DND-41 (cell line): ENCODE measurements at regions not wholly inside any gene's neighbourhood (a gene's known extent, or its start where the extent isn't known, plus 50 kb on each side); places are given as distances from the start of the nearest gene placed in this dataset.
"Not testable (repeated sequence)": the region's sequence is repeated elsewhere in the genome, so short reads cannot be mapped to it uniquely, and the experiment has no call there.

Source experiments
- ATAC-seq: fragments of 200-7000 bp; cut with Tn5 transposase; 3 replicates; pipeline ENCODE4 v1.9.1; 2021; ENCODE audit warnings: low read depth; ENCODE audit not compliant: insufficient read depth
- DNase-seq: peaks from one replicate; pipeline ENCODE4 v3.0.0-alpha.2; 2020
- H2AFZ ChIP-seq: 2 replicates; pipeline ENCODE4 v1.6.0; 2012; ENCODE audit warnings: low read depth, low read length
- H3K27ac ChIP-seq: 2 replicates; pipeline ENCODE4 v1.5.1; 2012; ENCODE audit warnings: low read length, inconsistent platforms
- H3K27me3 ChIP-seq: fragments of 200-600 bp; sonication (generic); 2 replicates; pipeline ENCODE4 v1.6.0; 2012; ENCODE audit warnings: low read length, mild to moderate bottlenecking, inconsistent platforms; ENCODE audit not compliant: insufficient read depth, poor library complexity
- H3K36me3 ChIP-seq: 2 replicates; pipeline ENCODE4 v1.5.1; 2012; ENCODE audit warnings: low read length, inconsistent platforms; ENCODE audit not compliant: insufficient read depth
- H3K4me1 ChIP-seq: 2 replicates; pipeline ENCODE4 v1.5.1; 2012; ENCODE audit warnings: mild to moderate bottlenecking, low read length; ENCODE audit not compliant: insufficient read depth
- H3K4me2 ChIP-seq: 2 replicates; pipeline ENCODE4 v1.6.0; 2012; ENCODE audit warnings: mild to moderate bottlenecking, moderate library complexity, low read length, inconsistent platforms; ENCODE audit not compliant: insufficient read depth
- H3K4me3 ChIP-seq, 2 experiments: fragments of 200-600 bp in 1 of 2; shearing (Covaris generic) in 1 of 2; 2 replicates each; pipeline ENCODE4 v1.5.1; 2012 to 2016; ENCODE audit warnings: inconsistent platforms in 2 of 2, low read length in 2 of 2, mild to moderate bottlenecking in 2 of 2, low read depth in 1 of 2, moderate library complexity in 1 of 2
- H3K79me2 ChIP-seq: 2 replicates; pipeline ENCODE4 v1.6.0; 2012; ENCODE audit warnings: low read length, inconsistent platforms; ENCODE audit not compliant: insufficient read depth
- H3K9ac ChIP-seq: 2 replicates; pipeline ENCODE4 v1.6.0; 2012; ENCODE audit warnings: low read depth, mild to moderate bottlenecking, inconsistent platforms, low read length, moderate library complexity
- H3K9me3 ChIP-seq: 2 replicates; pipeline ENCODE4 v1.5.1; 2012; ENCODE audit warnings: low read length, moderate library complexity, mild to moderate bottlenecking, inconsistent platforms; ENCODE audit not compliant: insufficient read depth, severe bottlenecking
- H4K20me1 ChIP-seq: 2 replicates; pipeline ENCODE4 v1.6.0; 2012; ENCODE audit warnings: low read length; ENCODE audit not compliant: insufficient read depth
- EZH2 ChIP-seq: IDR thresholded peaks from 3 replicates; pipeline ENCODE4 v1.6.1; 2012; ENCODE audit warnings: borderline replicate concordance, low read depth, mild to moderate bottlenecking, moderate library complexity, low read length, inconsistent platforms; ENCODE audit not compliant: severe bottlenecking
- TF ChIP-seq, protein P1 (sequence below): IDR thresholded peaks from 2 replicates; pipeline ENCODE4 v1.5.1; 2012; ENCODE audit warnings: borderline replicate concordance, low read length, moderate library complexity, mild to moderate bottlenecking; ENCODE audit not compliant: poor library complexity, severe bottlenecking; ENCODE audit errors: extremely low read depth

GRCh38 chr4:187125062-187125461 is 401.4 kb upstream of the FAT1 start:
- TF ChIP-seq, protein P1, sequence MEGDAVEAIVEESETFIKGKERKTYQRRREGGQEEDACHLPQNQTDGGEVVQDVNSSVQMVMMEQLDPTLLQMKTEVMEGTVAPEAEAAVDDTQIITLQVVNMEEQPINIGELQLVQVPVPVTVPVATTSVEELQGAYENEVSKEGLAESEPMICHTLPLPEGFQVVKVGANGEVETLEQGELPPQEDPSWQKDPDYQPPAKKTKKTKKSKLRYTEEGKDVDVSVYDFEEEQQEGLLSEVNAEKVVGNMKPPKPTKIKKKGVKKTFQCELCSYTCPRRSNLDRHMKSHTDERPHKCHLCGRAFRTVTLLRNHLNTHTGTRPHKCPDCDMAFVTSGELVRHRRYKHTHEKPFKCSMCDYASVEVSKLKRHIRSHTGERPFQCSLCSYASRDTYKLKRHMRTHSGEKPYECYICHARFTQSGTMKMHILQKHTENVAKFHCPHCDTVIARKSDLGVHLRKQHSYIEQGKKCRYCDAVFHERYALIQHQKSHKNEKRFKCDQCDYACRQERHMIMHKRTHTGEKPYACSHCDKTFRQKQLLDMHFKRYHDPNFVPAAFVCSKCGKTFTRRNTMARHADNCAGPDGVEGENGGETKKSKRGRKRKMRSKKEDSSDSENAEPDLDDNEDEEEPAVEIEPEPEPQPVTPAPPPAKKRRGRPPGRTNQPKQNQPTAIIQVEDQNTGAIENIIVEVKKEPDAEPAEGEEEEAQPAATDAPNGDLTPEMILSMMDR, result no peak
- no peak for TF ChIP-seq EZH2
- peaks cover 11% of the 10 kb centered on the region for H3K9me3 ChIP-seq
- H3K79me2 ChIP-seq, result no peaks in the 10 kb centered on the region
- H3K9ac ChIP-seq, result no peak overlapping the region
- H3K36me3 ChIP-seq, result no peaks in the 10 kb centered on the region
- no peak overlapping the region for H2AFZ ChIP-seq
- no peak overlapping the region for H3K4me2 ChIP-seq
- ATAC-seq, result no peak
- no peaks in the 10 kb centered on the region for H4K20me1 ChIP-seq
- no peak overlapping the region for H3K4me3 ChIP-seq
- H3K4me1 ChIP-seq, result no peaks in the 10 kb centered on the region
- H3K27ac ChIP-seq, result no peak overlapping the region
- DNase-seq, result no peak
- no peaks in the 10 kb centered on the region for H3K27me3 ChIP-seq

GRCh38 chr4:187127456-187127855 is 403.8 kb upstream of the FAT1 start:
- H2AFZ ChIP-seq, result no peak overlapping the region
- H4K20me1 ChIP-seq, result no peaks in the 10 kb centered on the region
- ATAC-seq (no peak), DNase-seq (no peak)
- no peak overlapping the region for H3K4me2 ChIP-seq
- no peak overlapping the region for H3K4me3 ChIP-seq
- H3K27ac ChIP-seq, result no peak overlapping the region
- no peaks in the 10 kb centered on the region for H3K79me2 ChIP-seq
- no peak overlapping the region for H3K9ac ChIP-seq
- no peaks in the 10 kb centered on the region for H3K4me1 ChIP-seq
- H3K36me3 ChIP-seq, result no peaks in the 10 kb centered on the region
- no peak for TF ChIP-seq EZH2
- TF ChIP-seq, protein P1, result no peak
- H3K27me3 ChIP-seq, result no peaks in the 10 kb centered on the region
- peaks cover 11% of the 10 kb centered on the region for H3K9me3 ChIP-seq

- Histone ChIP-seq H3K27ac (no peak overlapping the region), H4K20me1 (no peaks in the 10 kb centered on the region), H3K36me3 (no peaks in the 10 kb centered on the region), H3K4me2 (no peak overlapping the region), H2AFZ (no peak overlapping the region), H3K79me2 (no peaks in the 10 kb centered on the region), H3K9ac (no peak overlapping the region), H3K9me3 (peaks cover 11% of the 10 kb centered on the region), H3K4me1 (no peaks in the 10 kb centered on the region), H3K4me3 (no peak overlapping the region), H3K27me3 (no peaks in the 10 kb centered on the region)
- DNase-seq (no peak), ATAC-seq (no peak)
- TF ChIP-seq EZH2, result no peak
- TF ChIP-seq, protein P1, result no peak
These were observed 404.6 kb upstream of the FAT1 start for GRCh38 chr4:187128222-187128621.

GRCh38 chr4:187128976-187129375 is 405.3 kb upstream of the FAT1 start:
- Histone ChIP-seq H4K20me1 (no peaks in the 10 kb centered on the region), H3K27me3 (no peaks in the 10 kb centered on the region), H3K9me3 (peaks cover 10% of the 10 kb centered on the region), H3K4me1 (no peaks in the 10 kb centered on the region), H3K4me3 (no peak overlapping the region), H3K27ac (no peak overlapping the region), H3K79me2 (no peaks in the 10 kb centered on the region), H3K4me2 (no peak overlapping the region), H3K9ac (no peak overlapping the region), H2AFZ (no peak overlapping the region), H3K36me3 (no peaks in the 10 kb centered on the region)
- no peak for DNase-seq
- TF ChIP-seq, protein P1, result no peak
- TF ChIP-seq EZH2, result no peak
- no peak for ATAC-seq

GRCh38 chr4:187131826-187132225 is 408.2 kb upstream of the FAT1 start:
- not testable (repeated sequence) for H3K9ac ChIP-seq, DNase-seq, H3K79me2 ChIP-seq, H3K4me2 ChIP-seq, H2AFZ ChIP-seq, ATAC-seq, H3K27me3 ChIP-seq, H3K9me3 ChIP-seq, H4K20me1 ChIP-seq, H3K4me3 ChIP-seq, H3K4me1 ChIP-seq, H3K27ac ChIP-seq, H3K36me3 ChIP-seq
